Right cardiac atrium (tissue), 5 donors: ENCODE measurements at regions not wholly inside any gene's neighbourhood (a gene's known extent, or its start where the extent isn't known, plus 50 kb on each side); places are given as distances from the start of the nearest gene placed in this dataset.

Experiments
- ATAC-seq, 2 donors: fragments of 200-7000 bp; cut with Tn5 transposase; one replicate each; pipeline versions ENCODE4 v1.8.0 to v1.9.1; 2020; ENCODE audit warnings: moderate library complexity in 2 of 2, mild to moderate bottlenecking in 1 of 2
- DNase-seq, 3 donors: peaks; one replicate each; pipeline ENCODE4 v3.0.0-alpha.2; 2020
- H3K27ac ChIP-seq: one replicate; pipeline ENCODE4 v1.5.1; 2013; ENCODE audit warnings: mild to moderate bottlenecking, low read length, control low read depth, moderate library complexity
- H3K27me3 ChIP-seq: one replicate; pipeline ENCODE4 v1.6.1; 2013; ENCODE audit not compliant: control insufficient read depth, insufficient read depth
- H3K4me1 ChIP-seq: one replicate; pipeline ENCODE4 v1.6.1; 2013; ENCODE audit warnings: low read length; ENCODE audit not compliant: control insufficient read depth, insufficient read depth
- H3K4me3 ChIP-seq: one replicate; pipeline ENCODE4 v1.5.1; 2013; ENCODE audit warnings: low read length, control low read depth
- H3K9me3 ChIP-seq: one replicate; pipeline ENCODE4 v1.6.1; 2013; ENCODE audit warnings: low read length; ENCODE audit not compliant: control insufficient read depth
- WGBS: extraction: QIAGEN DNeasy Blood & Tissue Kit; methylation state at CpG from one replicate; pipeline ENCODE4 v1.1.7; 2013; 5-methylcytosine and 5-hydroxymethylcytosine counted together
- intact Hi-C, 4 donors: fragments of 100-400 bp; cut with DNase I; formaldehyde crosslinking; loops; one replicate each; pipeline versions ENCODE4 v1.11.0 to v1.14.0; 2022 to 2023
- donor health status: healthy with polysubstance abuse.
- donor health status: DM: no; HTN: yes; CAD: no.
- donor health status: DM: no; HTN: no; CAD: no.
- donor health status: DM: no; HTN: yes; CAD: no; lungs with severe emphysema.
- donor health status: DM: yes; HTN: yes; CAD: no.

DNA sequence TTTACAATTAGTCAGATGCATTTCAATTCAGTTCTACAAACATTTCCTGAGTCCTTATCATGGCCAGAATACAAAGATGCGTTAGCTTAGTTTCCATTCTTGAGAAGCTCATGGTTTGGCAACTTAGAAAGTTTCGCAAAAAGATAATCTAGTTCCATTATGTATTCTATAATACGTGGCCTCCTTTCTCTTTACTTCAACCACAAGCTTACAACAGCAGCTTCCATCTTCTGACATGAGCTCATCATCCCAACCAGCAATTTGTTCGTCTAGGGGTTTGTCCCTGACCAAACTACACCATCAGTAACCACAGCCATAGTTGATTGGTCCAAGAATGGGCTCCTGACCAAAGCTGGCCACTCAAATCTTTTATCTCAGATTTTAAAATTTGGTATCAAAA lies 267.6 kb upstream of the TBC1D5 start:
- Histone ChIP-seq H3K27ac (no peak overlapping the region), H3K27me3 (no peaks in the 10 kb centered on the region), H3K4me1 (no peaks in the 10 kb centered on the region), H3K4me3 (no peak overlapping the region), H3K9me3 (no peaks in the 10 kb centered on the region)
- ATAC-seq (no peak), DNase-seq (no peak)
- WGBS: 74% methylated on average over 4 of the region's 4 CpGs
- intact Hi-C loops: no loop called here

DNA sequence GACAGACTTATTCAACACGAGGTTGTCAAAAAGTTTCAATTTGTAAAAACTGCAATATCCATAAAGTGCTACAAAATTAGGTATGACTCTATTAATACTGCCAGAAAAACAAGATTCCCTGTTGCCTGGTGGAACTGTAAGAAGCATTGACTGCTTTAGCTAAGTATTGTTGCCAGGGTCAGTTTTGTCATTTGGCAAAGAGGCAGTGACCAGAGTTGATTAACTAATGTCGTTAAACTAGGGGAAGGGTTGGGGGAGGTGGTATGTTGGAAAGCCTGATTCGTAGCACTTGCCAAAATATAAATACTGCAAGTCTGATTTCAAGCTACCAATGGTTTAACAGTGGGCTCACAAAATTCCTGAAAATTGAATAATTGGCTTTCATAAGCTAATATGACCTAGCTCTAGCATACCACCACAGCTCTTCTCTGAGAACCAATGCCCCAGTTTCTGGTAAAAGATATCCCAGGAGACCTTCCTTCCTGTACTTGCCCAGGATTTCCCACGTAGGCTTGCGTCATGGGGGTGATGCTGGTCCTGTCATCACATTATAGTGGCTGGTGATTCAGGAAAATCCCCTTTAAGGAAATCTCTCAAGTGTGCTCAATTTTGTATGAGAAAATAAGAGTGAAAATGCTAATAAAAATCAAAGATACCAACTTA lies 266.4 kb upstream of the TBC1D5 start:
- no peaks in the 10 kb centered on the region for H3K4me1 ChIP-seq
- 44% methylated on average over 5 of the region's 5 CpGs for WGBS
- H3K27ac ChIP-seq: no peak overlapping the region

DNA sequence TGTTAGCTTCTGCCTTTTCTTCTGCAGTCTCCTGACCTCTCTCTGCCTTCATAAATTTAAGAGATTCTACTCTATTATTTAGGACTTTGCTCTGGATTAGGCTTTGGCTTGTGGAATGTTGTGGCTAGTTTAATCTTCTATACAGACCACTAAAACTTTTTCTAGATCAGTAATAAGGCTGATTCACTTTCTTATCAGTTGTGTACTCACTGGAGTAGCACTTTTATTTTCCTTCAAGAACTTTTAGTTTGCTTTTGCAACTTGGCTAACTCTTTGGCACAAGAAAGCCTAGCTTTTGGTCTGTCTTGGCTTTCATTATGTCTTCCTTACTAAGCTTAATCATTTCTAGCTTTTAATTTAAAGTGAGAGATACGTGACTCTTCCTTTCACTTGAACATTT lies 265.5 kb upstream of the TBC1D5 start:
- WGBS: 60% methylated on average over 1 of the region's 1 CpG
- Histone ChIP-seq H3K4me3 (no peak overlapping the region), H3K4me1 (no peaks in the 10 kb centered on the region), H3K27me3 (no peaks in the 10 kb centered on the region), H3K27ac (no peak overlapping the region), H3K9me3 (no peaks in the 10 kb centered on the region)
- ATAC-seq: peak; percentile 75 to 77
- no peak for DNase-seq
- intact Hi-C loops: no loop called here

More for the DNA sequence above, 266.4 kb upstream of the TBC1D5 start:
- Histone ChIP-seq H3K9me3 (no peaks in the 10 kb centered on the region), H3K27me3 (no peaks in the 10 kb centered on the region), H3K4me3 (no peak overlapping the region)
- peak; percentile 85 to 87 for ATAC-seq
- DNase-seq: peak in 2 of 3 donors; percentile 55 to 78
- intact Hi-C loops: no loop called here

DNA sequence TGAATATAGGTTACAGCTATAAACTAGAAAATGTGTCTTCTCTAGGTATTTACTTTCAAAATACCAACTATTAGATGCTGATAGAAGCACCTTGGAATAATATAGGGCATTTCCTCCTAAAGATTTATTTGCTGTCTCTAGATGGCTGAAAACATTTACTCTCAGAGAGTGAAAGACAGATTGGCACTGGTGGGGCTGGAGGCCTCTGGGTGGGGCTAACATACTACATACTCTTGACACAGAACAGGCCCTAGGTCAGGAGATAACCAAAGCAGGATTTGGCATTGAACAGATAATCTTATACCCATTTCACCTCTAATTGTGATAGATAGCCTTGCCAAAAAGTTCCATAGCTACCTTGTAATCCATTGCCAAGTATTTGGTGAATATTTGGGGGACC lies 253.3 kb upstream of the TBC1D5 start:
- no peak overlapping the region for H3K4me3 ChIP-seq
- H3K9me3 ChIP-seq: no peaks in the 10 kb centered on the region
- H3K4me1 ChIP-seq: no peaks in the 10 kb centered on the region
- H3K27ac ChIP-seq: no peak overlapping the region
- H3K27me3 ChIP-seq: no peaks in the 10 kb centered on the region
- intact Hi-C loops: no loop called here
- ATAC-seq (no peak), DNase-seq (no peak)

GRCh38 chr3:17994167-17994566 lies 251.7 kb upstream of the TBC1D5 start:
- intact Hi-C loops: no loop called here
- Histone ChIP-seq H3K9me3 (no peaks in the 10 kb centered on the region), H3K27ac (no peak overlapping the region), H3K4me1 (no peaks in the 10 kb centered on the region), H3K27me3 (no peaks in the 10 kb centered on the region), H3K4me3 (no peak overlapping the region)
- 83% methylated on average over 7 of the region's 7 CpGs for WGBS
- no peak for ATAC-seq
- no peak for DNase-seq

DNA sequence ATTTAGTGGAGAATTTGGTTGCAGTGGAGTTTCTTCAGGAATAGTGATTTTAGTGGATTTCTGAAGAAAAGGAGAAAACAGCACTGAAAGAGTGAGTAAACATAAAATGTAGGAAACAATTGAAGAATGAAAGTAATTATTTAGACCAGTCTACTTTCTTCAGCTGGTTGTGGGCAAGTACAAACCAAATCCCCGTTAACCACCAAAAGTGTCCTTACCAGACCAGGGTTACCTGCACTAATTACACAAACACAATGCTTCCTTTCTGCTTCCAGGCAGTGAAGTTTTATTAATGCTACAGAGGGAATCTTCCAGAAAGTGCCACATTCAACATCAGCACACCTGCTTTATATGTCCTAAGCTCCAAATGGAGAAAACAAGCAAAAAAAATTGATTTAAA lies 248.0 kb upstream of the TBC1D5 start:
- no peaks in the 10 kb centered on the region for H3K27me3 ChIP-seq
- WGBS: 94% methylated on average over 1 of the region's 1 CpG
- H3K4me1 ChIP-seq: no peaks in the 10 kb centered on the region
- DNase-seq (no peak), ATAC-seq (no peak)
- no peaks in the 10 kb centered on the region for H3K9me3 ChIP-seq
- no peak overlapping the region for H3K27ac ChIP-seq
- H3K4me3 ChIP-seq: no peak overlapping the region
- intact Hi-C loops: no loop called here

GRCh38 chr3:17986348-17986816 lies 244.0 kb upstream of the TBC1D5 start:
- intact Hi-C loops: no loop called here
- no peaks in the 10 kb centered on the region for H3K4me1 ChIP-seq
- DNase-seq (no peak), ATAC-seq (no peak)
- H3K4me3 ChIP-seq: no peak overlapping the region
- 70% methylated on average over 2 of the region's 2 CpGs for WGBS
- H3K27me3 ChIP-seq: no peaks in the 10 kb centered on the region
- no peaks in the 10 kb centered on the region for H3K9me3 ChIP-seq
- H3K27ac ChIP-seq: no peak overlapping the region

DNA sequence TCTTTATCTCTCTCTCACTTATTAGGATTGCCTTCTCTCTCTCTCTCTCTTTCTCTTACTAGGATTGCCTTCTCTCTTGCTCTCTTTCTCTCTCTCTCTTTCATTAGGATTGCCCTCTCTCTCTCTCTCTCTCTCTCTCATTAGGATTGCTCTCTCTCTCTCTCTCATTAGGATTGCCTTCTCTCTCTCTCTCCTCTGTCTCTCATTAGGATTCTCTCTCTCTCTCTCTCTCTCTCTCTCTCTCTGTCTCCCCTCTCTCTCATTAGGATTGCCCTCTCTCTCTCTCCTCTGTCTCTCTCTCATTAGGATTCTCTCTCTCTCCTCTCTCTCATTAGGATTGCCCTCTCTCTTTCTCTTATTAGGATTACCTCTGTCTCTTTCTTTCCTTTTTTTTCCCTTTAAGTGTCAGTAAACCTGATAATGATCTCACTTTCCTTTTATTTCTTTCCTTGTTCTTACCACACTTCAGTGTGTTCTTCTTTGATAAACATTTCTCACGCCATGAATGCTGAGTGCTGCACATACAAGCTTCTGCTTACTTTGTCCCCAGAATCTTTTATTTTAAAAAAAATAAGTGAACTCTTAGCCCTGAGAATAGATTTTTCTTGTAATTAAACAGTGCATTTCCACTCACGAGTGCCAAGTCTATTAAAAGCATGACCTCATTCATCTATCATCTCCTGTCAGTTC lies 243.4 kb upstream of the TBC1D5 start:
- Histone ChIP-seq H3K4me3 (no peak overlapping the region), H3K27ac (no peak overlapping the region), H3K9me3 (no peaks in the 10 kb centered on the region), H3K27me3 (no peaks in the 10 kb centered on the region), H3K4me1 (no peaks in the 10 kb centered on the region)
- DNase-seq: no peak
- 31% methylated on average over 2 of the region's 2 CpGs for WGBS
- no peak for ATAC-seq
- intact Hi-C loops: no loop called here

GRCh38 chr3:17983106-17983505 lies 240.7 kb upstream of the TBC1D5 start:
- Histone ChIP-seq H3K4me1 (no peaks in the 10 kb centered on the region), H3K9me3 (no peaks in the 10 kb centered on the region), H3K27ac (no peak overlapping the region), H3K4me3 (no peak overlapping the region), H3K27me3 (no peaks in the 10 kb centered on the region)
- intact Hi-C loops: no loop called here
- DNase-seq (no peak), ATAC-seq (no peak)
- 70% methylated on average over 3 of the region's 3 CpGs for WGBS

DNA sequence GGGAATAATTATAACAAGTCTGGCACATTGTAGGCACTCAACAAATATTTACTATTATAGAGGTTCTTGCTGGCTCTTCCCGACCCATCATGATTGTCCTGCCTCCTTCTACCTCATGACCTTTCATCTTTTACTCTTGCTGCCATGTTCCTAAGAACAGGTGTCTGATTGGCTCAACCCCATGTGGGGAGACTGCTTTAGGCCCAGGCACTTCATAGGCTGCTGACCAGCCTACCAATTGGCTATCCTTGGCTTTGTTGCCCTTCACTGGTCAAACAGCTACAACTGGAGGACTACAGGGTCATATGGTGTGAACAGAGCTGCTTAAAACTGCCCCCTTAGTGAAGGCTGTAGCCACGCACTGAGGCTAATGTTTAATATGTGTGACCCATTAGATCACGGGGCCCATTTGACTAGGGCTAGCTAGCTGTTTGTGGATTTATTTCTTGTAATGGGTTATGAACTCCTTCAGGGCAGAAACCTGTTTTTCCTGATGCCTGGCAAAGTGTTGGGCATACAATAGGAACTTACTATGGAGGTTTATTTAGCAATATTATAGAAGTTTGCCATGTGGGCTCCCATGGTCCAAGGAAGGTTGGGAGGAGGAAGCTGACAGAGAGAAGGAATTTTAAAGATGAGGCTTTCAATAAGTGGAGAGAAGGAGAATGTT lies 239.9 kb upstream of the TBC1D5 start:
- Histone ChIP-seq H3K27me3 (no peaks in the 10 kb centered on the region), H3K4me3 (no peak overlapping the region), H3K9me3 (no peaks in the 10 kb centered on the region), H3K4me1 (no peaks in the 10 kb centered on the region), H3K27ac (no peak overlapping the region)
- DNase-seq (no peak), ATAC-seq (no peak)
- intact Hi-C loops: no loop called here
- WGBS: 90% methylated on average over 3 of the region's 3 CpGs

GRCh38 chr3:17980863-17981262 lies 238.4 kb upstream of the TBC1D5 start:
- intact Hi-C loops: no loop called here
- H3K27me3 ChIP-seq: no peaks in the 10 kb centered on the region
- no peaks in the 10 kb centered on the region for H3K9me3 ChIP-seq
- ATAC-seq: no peak
- WGBS: 62% methylated on average over 2 of the region's 2 CpGs
- H3K27ac ChIP-seq: no peak overlapping the region
- DNase-seq: no peak
- no peaks in the 10 kb centered on the region for H3K4me1 ChIP-seq
- H3K4me3 ChIP-seq: no peak overlapping the region
